IMR-90 (cell line): ENCODE measurements at regions not wholly inside any gene's neighbourhood (a gene's known extent, or its start where the extent isn't known, plus 50 kb on each side); places are given as distances from the start of the nearest gene placed in this dataset.

Source experiments
- ATAC-seq: fragments of 200-7000 bp; cut with Tn5 transposase; 2 replicates; pipeline ENCODE4 v1.9.1; 2020; ENCODE audit warnings: low read depth, mild to moderate bottlenecking, moderate library complexity
- BruUV-seq: library from RNA; stranded (reverse); fragments of 400-500 nt; replicated peaks from 2 replicates; lab custom pipeline; 2021; lab: Mats Ljungman, UMichigan
- CTCF ChIA-PET: fragments of 300-600 bp; formaldehyde crosslinking; extraction: SDS; loops from one replicate; lab custom pipeline; 2021; ENCODE audit warnings: antibody characterized with exemption; lab: Yijun Ruan, JAX
- POLR2A ChIA-PET: fragments of 300-600 bp; sonication (Branson Sonifier 250); formaldehyde crosslinking; loops from one replicate; lab custom pipeline; 2022; ENCODE audit warnings: antibody characterized with exemption; ENCODE audit not compliant: unreplicated experiment; lab: Charles Lee
- DNase-seq: peaks from one replicate; pipeline ENCODE4 v3.0.0; 2013
- H2AFZ ChIP-seq: replicated peaks from 2 replicates; pipeline ENCODE3; 2013; ENCODE audit warnings: low read length, mild to moderate bottlenecking; ENCODE audit not compliant: poor library complexity
- H2AK5ac ChIP-seq: 2 replicates; pipeline ENCODE4 v1.6.1; 2013; ENCODE audit warnings: low read depth, low read length, inconsistent platforms
- H2AK9ac ChIP-seq: replicated peaks from 2 replicates; pipeline ENCODE3; 2013; ENCODE audit warnings: mild to moderate bottlenecking, low read depth, low read length, moderate library complexity; ENCODE audit not compliant: poor library complexity
- H2BK120ac ChIP-seq: 2 replicates; pipeline ENCODE4 v1.6.1; 2013; ENCODE audit warnings: low read depth, low read length, inconsistent platforms
- H2BK15ac ChIP-seq: 3 replicates; pipeline ENCODE4 v1.6.1; 2013; ENCODE audit warnings: low read depth, low read length, inconsistent platforms
- H2BK20ac ChIP-seq: 2 replicates; pipeline ENCODE4 v1.6.1; 2013; ENCODE audit warnings: low read depth, mild to moderate bottlenecking, inconsistent platforms, low read length, moderate library complexity
- H2BK5ac ChIP-seq: 2 replicates; pipeline ENCODE4 v1.6.1; 2013; ENCODE audit warnings: mild to moderate bottlenecking, low read depth, low read length, inconsistent platforms; ENCODE audit not compliant: poor library complexity, severe bottlenecking
- H3K14ac ChIP-seq: replicated peaks from 2 replicates; pipeline ENCODE4 v1.6.1; 2013; ENCODE audit warnings: low read depth, low read length, inconsistent platforms
- H3K18ac ChIP-seq: 2 replicates; pipeline ENCODE4 v1.6.1; 2013; ENCODE audit warnings: low read depth, low read length, control low read depth
- H3K23ac ChIP-seq: 2 replicates; pipeline ENCODE4 v1.6.1; 2013; ENCODE audit warnings: low read depth, low read length, inconsistent platforms
- H3K27ac ChIP-seq: 2 replicates; pipeline ENCODE4 v1.5.1; 2013; ENCODE audit warnings: mild to moderate bottlenecking, control low read depth, low read length; ENCODE audit not compliant: insufficient read depth
- H3K27me3 ChIP-seq: 2 replicates; pipeline ENCODE4 v1.6.1; 2013; ENCODE audit warnings: low read length; ENCODE audit not compliant: control insufficient read depth, insufficient read depth
- H3K36me3 ChIP-seq: 2 replicates; pipeline ENCODE4 v1.6.1; 2013; ENCODE audit warnings: low read length, mixed read lengths; ENCODE audit not compliant: control insufficient read depth, insufficient read depth
- H3K4ac ChIP-seq: 2 replicates; pipeline ENCODE4 v1.6.1; 2013; ENCODE audit warnings: low read depth, low read length, inconsistent platforms
- H3K4me1 ChIP-seq: 2 replicates; pipeline ENCODE4 v1.6.1; 2013; ENCODE audit warnings: low read length, mixed read lengths; ENCODE audit not compliant: control insufficient read depth, insufficient read depth
- H3K4me2 ChIP-seq: 2 replicates; pipeline ENCODE4 v1.6.1; 2013; ENCODE audit warnings: low read depth, mild to moderate bottlenecking, control low read depth, low read length, moderate library complexity
- H3K4me3 ChIP-seq: 2 replicates; pipeline ENCODE4 v1.5.1; 2013; ENCODE audit warnings: low read depth, mild to moderate bottlenecking, control low read depth, low read length, moderate library complexity; ENCODE audit not compliant: insufficient read depth
- H3K56ac ChIP-seq: 2 replicates; pipeline ENCODE4 v1.6.1; 2013; ENCODE audit warnings: low read length, inconsistent platforms; ENCODE audit not compliant: insufficient read depth; ENCODE audit errors: extremely low read depth
- H3K79me1 ChIP-seq, 2 experiments: 2 replicates each; pipeline ENCODE4 v1.6.1; 2013; ENCODE audit warnings: low read length in 2 of 2, inconsistent platforms in 1 of 2, low read depth in 1 of 2
- H3K9ac ChIP-seq: 2 replicates; pipeline ENCODE4 v1.6.1; 2013; ENCODE audit warnings: low read depth, low read length, control low read depth
- H3K9me1 ChIP-seq: 2 replicates; pipeline ENCODE4 v1.6.1; 2013; ENCODE audit warnings: low read length, inconsistent platforms; ENCODE audit not compliant: insufficient read depth
- H3K9me3 ChIP-seq: 2 replicates; pipeline ENCODE4 v1.6.1; 2013; ENCODE audit warnings: low read length; ENCODE audit not compliant: control insufficient read depth, insufficient read depth
- H4K20me1 ChIP-seq: 2 replicates; pipeline ENCODE4 v1.6.1; 2013; ENCODE audit warnings: low read length, inconsistent platforms; ENCODE audit not compliant: insufficient read depth
- H4K5ac ChIP-seq: 2 replicates; pipeline ENCODE4 v1.6.1; 2013; ENCODE audit warnings: mild to moderate bottlenecking, low read depth, low read length, control low read depth
- H4K8ac ChIP-seq, 2 experiments: 2 replicates each; pipeline ENCODE4 v1.6.1; 2013; ENCODE audit warnings: low read depth in 2 of 2, low read length in 2 of 2, control low read depth in 1 of 2, inconsistent platforms in 1 of 2
- H4K91ac ChIP-seq: 2 replicates; pipeline ENCODE4 v1.6.1; 2013; ENCODE audit warnings: low read depth, low read length, inconsistent platforms; ENCODE audit not compliant: insufficient read depth
- MAFK ChIP-seq: IDR thresholded peaks from 2 replicates; pipeline ENCODE4 v1.6.1; 2012; ENCODE audit warnings: low read depth, low read length, improper control_type of control experiment
- RFX5 ChIP-seq: IDR thresholded peaks from 2 replicates; pipeline ENCODE4 v1.8.0; 2012; ENCODE audit warnings: low read depth, mild to moderate bottlenecking, low read length, moderate library complexity
- SMC3 ChIP-seq: fragments of 150-350 bp; IDR thresholded peaks from 2 replicates; pipeline ENCODE4 v1.6.1; 2016; ENCODE audit warnings: low read depth, mild to moderate bottlenecking, antibody characterized with exemption, low read length, moderate library complexity
- USF2 ChIP-seq: fragments of 150-350 bp; IDR thresholded peaks from 2 replicates; pipeline ENCODE4 v1.6.1; 2017; ENCODE audit warnings: mild to moderate bottlenecking, antibody characterized with exemption, low read length, low read depth
- WGBS, 2 experiments: methylation state at CpG; one replicate each; pipeline versions ENCODE4 v1.1.5 to v1.1.7; 2013; ENCODE audit warnings: missing lambda C conversion rate in 2 of 2; ENCODE audit not compliant: insufficient read length in 1 of 2; ENCODE audit errors: extremely low coverage in 2 of 2; 5-methylcytosine and 5-hydroxymethylcytosine counted together
- dilution Hi-C: fragments of 300-500 bp; cut with HindIII; formaldehyde crosslinking; loops from one replicate; pipeline ENCODE4 v1.14.3; 2018; ENCODE audit warnings: low sequenced_read_pairs; ENCODE audit not compliant: unreplicated experiment
- in situ Hi-C: fragments of 300-500 bp; cut with MboI; formaldehyde crosslinking; loops from 3 replicates; pipeline ENCODE4 v1.14.3; 2019; ENCODE audit warnings: low sequenced_read_pairs, inconsistent platforms, mixed read lengths
- intact Hi-C: fragments of 100-400 bp; cut with micrococcal nuclease; formaldehyde crosslinking; loops from 2 replicates; pipeline ENCODE4 v1.10.0; 2022

GRCh38 chr4:14504162-14504561 is 498.1 kb upstream of the CPEB2 start:
- Histone ChIP-seq H3K14ac (no peak overlapping the region), H4K20me1 (no peaks in the 10 kb centered on the region), H4K8ac (no peak overlapping the region), H2AK9ac (no peak overlapping the region), H2AFZ (no peak overlapping the region), H3K4ac (no peak overlapping the region), H3K18ac (no peak overlapping the region), H2BK20ac (no peak overlapping the region), H3K27me3 (no peaks in the 10 kb centered on the region), H2BK120ac (no peak overlapping the region), H3K4me2 (no peak overlapping the region), H4K91ac (no peak overlapping the region), H3K4me1 (no peaks in the 10 kb centered on the region), H3K79me1 (no peaks in the 10 kb centered on the region), H3K56ac (no peak overlapping the region), H3K9me1 (no peaks in the 10 kb centered on the region), H3K9ac (no peak overlapping the region), H3K4me3 (no peak overlapping the region), H2AK5ac (no peak overlapping the region), H2BK5ac (no peak overlapping the region), H3K27ac (no peak overlapping the region), H2BK15ac (no peak overlapping the region), H3K23ac (no peak overlapping the region), H4K5ac (no peak overlapping the region), H3K36me3 (no peaks in the 10 kb centered on the region), H3K9me3 (peaks cover 2% of the 10 kb centered on the region; the same call in 1 of the 2 replicates)
- intact Hi-C loops (no loop called here), in situ Hi-C loops (no loop called here), dilution Hi-C loops (no loop called here)
- ChIA-PET POLR2A (no interaction called here), CTCF (no interaction called here)
- WGBS, 2 experiments, result no CpG with 5 or more reads among the region's 2 CpGs
- ATAC-seq (no peak), DNase-seq (no peak)
- no TSS peak for BruUV-seq
- TF ChIP-seq SMC3 (no peak), USF2 (no peak), RFX5 (no peak), MAFK (no peak)
